Suprapubic skin (tissue), 4 donors: ENCODE measurements at regions not wholly inside any gene's neighbourhood (a gene's known extent, or its start where the extent isn't known, plus 50 kb on each side); places are given as distances from the start of the nearest gene placed in this dataset.

Experiments used
- DNase-seq, 2 donors: peaks; one replicate each; pipeline ENCODE4 v3.0.0-alpha.2; 2019; ENCODE audit warnings: low spot score in 2 of 2
- H3K27ac ChIP-seq: fragments of 200-600 bp; sonication (generic); one replicate; pipeline ENCODE4 v1.5.1; 2019
- H3K27me3 ChIP-seq: fragments of 200-600 bp; sonication (generic); one replicate; pipeline ENCODE4 v1.5.1; 2019
- H3K36me3 ChIP-seq: fragments of 200-600 bp; sonication (generic); one replicate; pipeline ENCODE4 v1.5.1; 2019
- H3K4me1 ChIP-seq: fragments of 200-600 bp; sonication (generic); one replicate; pipeline ENCODE4 v1.5.1; 2019
- H3K4me3 ChIP-seq: fragments of 200-600 bp; sonication (generic); one replicate; pipeline ENCODE4 v1.5.1; 2019; ENCODE audit warnings: mild to moderate bottlenecking
- H3K9me3 ChIP-seq: fragments of 200-600 bp; sonication (generic); one replicate; pipeline ENCODE4 v1.5.1; 2019
- CTCF ChIP-seq, 2 donors: fragments of 200-600 bp in 1 of 2; fragments of 450-650 bp in 1 of 2; sonication (generic) in 1 of 2; IDR thresholded peaks; one replicate each; pipeline ENCODE4 v1.5.1; 2016 to 2019; ENCODE audit warnings: antibody characterized with exemption in 2 of 2, mild to moderate bottlenecking in 1 of 2, moderate library complexity in 1 of 2
- EP300 ChIP-seq: sonication (generic); formaldehyde crosslinking; IDR thresholded peaks from one replicate; pipeline ENCODE4 v1.6.1; 2017; ENCODE audit warnings: antibody characterized with exemption
- POLR2A ChIP-seq, 2 donors: fragments of 450-650 bp; IDR thresholded peaks; one replicate each; pipeline ENCODE4 v1.6.1; 2017; ENCODE audit warnings: antibody characterized with exemption in 2 of 2, mild to moderate bottlenecking in 2 of 2, moderate library complexity in 2 of 2
- POLR2AphosphoS5 ChIP-seq, 3 donors: sonication (generic); formaldehyde crosslinking; IDR thresholded peaks; one replicate each; pipeline ENCODE4 v1.6.1; 2017; ENCODE audit warnings: antibody characterized with exemption in 3 of 3
- WGBS: methylation state at CpG from one replicate; pipeline ENCODE4 v1.1.5; 2018; 5-methylcytosine and 5-hydroxymethylcytosine counted together

- no peak for TF ChIP-seq POLR2AphosphoS5 (IDR thresholded peaks at IDR 0.05)
- TF ChIP-seq EP300: no peak
- no peak for TF ChIP-seq POLR2A (IDR thresholded peaks at IDR 0.05)
- TF ChIP-seq CTCF (IDR thresholded peaks at IDR 0.05): no peak
- Histone ChIP-seq H3K4me3 (no peak overlapping the region), H3K27me3 (no peaks in the 10 kb centered on the region), H3K9me3 (no peaks in the 10 kb centered on the region), H3K27ac (no peak overlapping the region), H3K4me1 (no peaks in the 10 kb centered on the region), H3K36me3 (no peaks in the 10 kb centered on the region)
- 85% methylated on average over 3 of the region's 3 CpGs for WGBS
- no peak for DNase-seq
These were observed 175.9 kb upstream of the GHITM start for GRCh38 chr10:83963446-83963845.

- no peak for DNase-seq
- Histone ChIP-seq H3K36me3 (no peaks in the 10 kb centered on the region), H3K4me3 (no peak overlapping the region), H3K27ac (no peak overlapping the region), H3K27me3 (no peaks in the 10 kb centered on the region), H3K4me1 (no peaks in the 10 kb centered on the region), H3K9me3 (no peaks in the 10 kb centered on the region)
- WGBS: 49% methylated on average over 2 of the region's 2 CpGs
- TF ChIP-seq EP300: no peak
- no peak for TF ChIP-seq POLR2AphosphoS5 (IDR thresholded peaks at IDR 0.05)
- TF ChIP-seq POLR2A (IDR thresholded peaks at IDR 0.05): no peak
- TF ChIP-seq CTCF (IDR thresholded peaks at IDR 0.05): no peak
These were observed 173.8 kb upstream of the GHITM start for GRCh38 chr10:83965473-83965872.

- no peaks in the 10 kb centered on the region for H3K4me1 ChIP-seq
- no peak overlapping the region for H3K27ac ChIP-seq
- H3K27me3 ChIP-seq: no peaks in the 10 kb centered on the region
- no peak for DNase-seq
- H3K4me3 ChIP-seq: no peak overlapping the region
- H3K9me3 ChIP-seq: no peaks in the 10 kb centered on the region
- TF ChIP-seq POLR2A (IDR thresholded peaks at IDR 0.05): no peak
- no peak for TF ChIP-seq EP300
- no peak for TF ChIP-seq POLR2AphosphoS5 (IDR thresholded peaks at IDR 0.05)
- no peak for TF ChIP-seq CTCF (IDR thresholded peaks at IDR 0.05)
- 91% methylated on average over 4 of the region's 4 CpGs for WGBS
- no peaks in the 10 kb centered on the region for H3K36me3 ChIP-seq
These were observed 171.3 kb upstream of the GHITM start for GRCh38 chr10:83968052-83968451.

GRCh38 chr10:83978681-83979383 is 160.5 kb upstream of the GHITM start:
- H3K9me3 ChIP-seq: no peaks in the 10 kb centered on the region
- no peak overlapping the region for H3K4me3 ChIP-seq
- DNase-seq: no peak
- no peak overlapping the region for H3K27ac ChIP-seq
- WGBS: 78% methylated on average over 5 of the region's 5 CpGs
- TF ChIP-seq EP300 (no peak), POLR2A (IDR thresholded peaks at IDR 0.05) (no peak), POLR2AphosphoS5 (IDR thresholded peaks at IDR 0.05) (no peak), CTCF (IDR thresholded peaks at IDR 0.05) (no peak)
- no peaks in the 10 kb centered on the region for H3K27me3 ChIP-seq
- H3K36me3 ChIP-seq: no peaks in the 10 kb centered on the region
- H3K4me1 ChIP-seq: peaks cover 7% of the 10 kb centered on the region

GRCh38 chr10:83982812-83983211 is 156.5 kb upstream of the GHITM start:
- H3K4me3 ChIP-seq: no peak overlapping the region
- no peaks in the 10 kb centered on the region for H3K36me3 ChIP-seq
- DNase-seq: no peak
- H3K4me1 ChIP-seq: peaks cover 7% of the 10 kb centered on the region
- WGBS: 46% methylated on average over 1 of the region's 1 CpG
- TF ChIP-seq POLR2AphosphoS5 (IDR thresholded peaks at IDR 0.05): no peak
- TF ChIP-seq EP300: no peak
- no peak for TF ChIP-seq CTCF (IDR thresholded peaks at IDR 0.05)
- no peak for TF ChIP-seq POLR2A (IDR thresholded peaks at IDR 0.05)
- no peaks in the 10 kb centered on the region for H3K9me3 ChIP-seq
- H3K27me3 ChIP-seq: no peaks in the 10 kb centered on the region
- H3K27ac ChIP-seq: no peak overlapping the region
